AG08395 (cell line): ENCODE measurements at regions not wholly inside any gene's neighbourhood (a gene's known extent, or its start where the extent isn't known, plus 50 kb on each side); places are given as distances from the start of the nearest gene placed in this dataset.

Source experiments
- DNase-seq: peaks from one replicate; pipeline ENCODE4 v3.0.0; 2012; ENCODE audit warnings: mixed read lengths, low spot score

DNA sequence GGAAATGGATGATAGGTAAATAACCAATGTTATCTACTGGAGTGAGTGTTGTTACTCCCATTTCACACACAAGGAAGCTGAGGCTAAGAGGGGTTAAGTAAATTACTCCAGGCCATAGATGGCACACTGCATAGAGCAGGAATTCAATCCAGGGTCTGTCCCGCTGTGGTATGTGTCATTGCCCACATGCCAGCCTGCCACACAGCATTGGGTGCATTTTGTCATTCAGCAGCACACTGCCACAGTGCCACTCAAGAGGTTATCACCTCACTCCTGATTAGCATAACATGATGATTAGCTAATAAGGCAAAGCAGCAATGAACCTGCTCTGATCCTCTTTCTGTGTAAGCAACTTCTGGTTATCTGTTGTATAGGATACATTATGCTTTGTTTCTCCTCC lies 157.4 kb upstream of the CTNNB1 start:
- no peak for DNase-seq

DNA sequence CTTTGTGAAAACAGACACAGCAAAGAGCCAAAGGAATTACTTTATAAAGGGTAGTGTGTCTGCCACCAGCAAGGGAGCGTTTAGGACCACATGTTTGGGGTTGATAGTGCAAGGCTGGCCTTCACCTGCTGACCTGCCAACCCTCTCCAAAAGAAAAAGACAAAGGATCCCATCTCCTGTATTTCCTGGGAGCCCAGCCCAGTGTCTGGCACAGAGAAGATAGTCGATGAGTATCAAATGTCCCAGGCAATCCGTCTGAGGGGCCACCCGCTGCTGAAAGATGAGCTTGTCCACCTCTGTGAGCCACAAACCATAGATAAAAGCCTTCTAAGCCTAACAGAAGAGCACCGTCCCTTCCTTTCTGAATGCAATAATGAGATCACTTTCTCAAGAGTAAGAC lies 154.8 kb upstream of the CTNNB1 start:
- no peak for DNase-seq

DNA sequence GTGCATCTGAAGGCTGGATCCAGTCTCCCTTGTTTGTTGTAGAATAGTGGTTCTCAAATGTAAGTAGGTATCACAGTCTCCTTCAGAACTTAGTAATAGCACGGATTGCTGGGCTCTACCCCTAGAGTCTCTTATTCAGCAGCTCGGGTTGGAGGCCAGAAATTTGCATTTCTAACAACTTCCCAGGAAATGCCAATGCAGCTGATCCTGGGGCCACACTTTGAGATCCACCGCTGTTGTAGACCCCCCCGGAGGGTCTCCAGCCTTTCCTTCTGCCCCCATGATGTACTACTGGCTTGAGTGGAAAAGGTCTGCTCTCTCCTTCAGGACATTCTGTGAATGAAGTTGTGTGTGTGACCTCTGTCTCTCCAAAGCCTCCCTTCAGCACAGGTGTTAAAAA lies 153.8 kb upstream of the CTNNB1 start:
- no peak for DNase-seq

DNA sequence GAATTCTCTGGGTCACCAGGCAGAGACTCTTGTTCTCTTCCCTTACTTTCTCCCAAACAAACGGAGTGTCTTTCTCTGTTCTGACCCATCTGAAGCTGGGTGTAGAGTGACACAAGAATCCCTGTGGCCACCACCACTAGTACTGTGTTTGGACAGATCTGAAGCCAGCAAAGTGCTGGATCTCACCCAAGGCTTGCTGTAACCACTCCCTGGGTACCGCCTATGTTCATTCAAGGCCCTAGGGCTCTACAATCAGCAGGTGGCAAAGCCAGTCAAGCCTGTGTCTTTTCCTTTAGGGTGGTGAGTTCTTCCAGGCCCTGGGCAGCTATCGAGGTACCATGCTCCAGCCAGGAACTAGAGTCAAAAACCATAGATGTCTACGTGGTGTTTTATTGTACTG lies 149.2 kb upstream of the CTNNB1 start:
- no peak for DNase-seq

DNA sequence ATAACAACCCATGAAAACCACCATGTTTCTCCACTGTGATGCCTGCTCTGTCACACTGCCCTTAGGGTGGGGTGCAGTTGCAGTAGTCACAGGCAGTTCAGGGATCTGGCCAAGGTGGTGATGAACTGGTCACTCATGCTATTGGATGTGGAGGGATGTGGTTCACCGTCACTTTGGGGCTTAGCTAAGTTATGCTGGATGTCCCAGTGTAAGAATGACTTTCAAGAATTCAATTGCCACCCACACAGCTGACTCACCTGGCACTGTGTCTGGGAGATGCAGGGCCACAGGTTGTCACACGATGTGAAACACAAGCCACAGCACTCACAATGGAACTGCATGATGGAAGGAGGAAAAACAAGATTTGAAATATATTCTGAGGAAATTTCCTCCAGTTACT lies 146.1 kb upstream of the CTNNB1 start:
- no peak for DNase-seq

DNA sequence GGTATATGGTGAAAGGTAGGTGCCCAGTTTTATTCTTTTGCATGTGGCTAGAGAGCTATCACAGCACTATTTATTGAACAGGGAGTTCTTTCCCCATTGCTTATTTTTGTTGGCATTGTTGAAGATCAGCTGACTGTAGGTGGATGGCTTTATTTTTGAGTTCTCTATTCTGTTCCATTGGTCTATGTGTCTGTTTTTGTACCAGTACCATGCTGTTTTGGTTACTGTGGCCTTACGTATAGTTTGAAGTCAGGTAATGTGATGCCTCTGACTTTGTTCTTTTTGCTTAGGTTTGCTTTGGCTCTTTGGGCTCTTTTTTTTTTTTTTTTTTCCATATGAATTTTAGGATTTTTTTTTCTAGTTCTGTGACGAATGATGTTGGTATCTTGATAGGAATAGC lies 139.2 kb upstream of the CTNNB1 start:
- DNase-seq, result no peak

DNA sequence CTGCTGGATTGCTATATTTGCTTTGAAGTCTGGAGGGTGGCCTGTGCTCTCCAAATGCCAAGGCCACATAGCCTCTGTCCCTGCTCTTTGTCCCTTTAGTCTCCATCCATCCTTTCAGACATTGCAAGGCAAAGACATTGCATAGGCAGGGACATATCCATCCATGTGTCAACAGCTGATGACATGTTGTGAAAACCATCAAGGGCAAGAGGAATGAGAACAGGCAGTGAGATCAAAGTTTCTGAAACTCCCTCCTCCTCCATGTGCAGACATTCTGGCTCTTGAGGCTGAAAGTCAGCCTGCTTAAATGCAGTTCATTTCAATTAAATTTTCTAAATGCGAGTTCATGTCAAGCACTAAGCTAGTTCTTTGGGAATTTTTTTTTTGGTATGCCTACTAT lies 135.2 kb upstream of the CTNNB1 start:
- no peak for DNase-seq

DNA sequence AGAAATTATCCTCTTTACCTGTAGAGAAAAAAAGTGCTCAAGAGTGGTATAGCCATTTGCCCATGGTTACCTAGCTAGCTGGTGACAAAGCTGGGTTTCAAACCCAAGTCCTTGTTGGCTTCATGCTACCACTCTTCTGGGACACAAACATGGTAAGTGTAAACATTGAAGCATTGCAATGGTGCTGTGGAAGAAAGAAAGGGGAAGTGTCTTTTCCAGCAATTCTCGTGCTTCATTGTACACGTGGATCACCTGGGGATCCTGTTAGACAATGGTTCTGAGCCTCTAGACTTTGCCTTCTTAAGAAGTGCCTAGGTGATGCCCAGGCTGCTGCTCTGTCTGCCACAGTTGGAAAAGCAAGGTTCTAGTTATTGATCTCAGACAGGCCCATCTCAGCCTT lies 134.8 kb upstream of the CTNNB1 start:
- DNase-seq, result no peak

DNA sequence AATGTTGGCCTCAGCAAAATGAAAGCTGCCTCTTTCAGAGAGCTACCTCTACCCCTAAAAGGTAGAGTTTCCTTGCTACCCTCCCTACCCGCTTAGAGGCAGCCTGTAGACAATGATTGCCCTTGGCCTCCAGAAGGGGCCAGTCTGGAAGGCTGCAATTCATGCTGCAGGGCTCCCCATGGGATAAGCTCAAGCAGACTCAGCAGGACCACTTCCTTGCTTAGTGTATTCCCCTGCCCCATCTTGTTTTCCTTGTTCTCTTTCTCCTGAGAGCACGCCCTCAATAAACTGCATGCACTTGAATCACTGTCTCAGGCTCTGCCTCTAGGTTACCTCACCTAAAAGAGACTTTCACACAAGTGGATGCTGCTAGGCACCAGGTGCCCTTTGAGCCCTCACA lies 134.0 kb upstream of the CTNNB1 start:
- no peak for DNase-seq

DNA sequence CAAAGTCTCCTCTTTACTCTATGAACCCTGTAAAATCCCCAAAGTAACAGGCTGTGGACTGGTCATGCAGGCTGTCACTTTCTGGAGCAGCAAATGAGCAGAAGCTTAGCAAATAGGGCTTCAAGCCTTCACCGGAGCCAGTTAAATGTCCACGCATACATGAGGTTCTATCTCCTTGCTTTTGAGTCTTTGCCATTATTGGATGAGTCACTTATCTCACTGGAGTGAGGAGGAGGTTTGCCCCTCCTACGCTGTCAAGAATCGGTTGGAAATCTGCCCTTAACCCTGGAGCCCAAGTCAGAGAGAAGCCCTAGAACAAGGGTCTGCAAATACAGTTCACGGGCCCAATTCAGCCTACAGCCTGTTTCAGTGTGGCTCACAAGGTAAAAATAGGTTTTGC lies 126.1 kb upstream of the CTNNB1 start:
- DNase-seq, result no peak

DNA sequence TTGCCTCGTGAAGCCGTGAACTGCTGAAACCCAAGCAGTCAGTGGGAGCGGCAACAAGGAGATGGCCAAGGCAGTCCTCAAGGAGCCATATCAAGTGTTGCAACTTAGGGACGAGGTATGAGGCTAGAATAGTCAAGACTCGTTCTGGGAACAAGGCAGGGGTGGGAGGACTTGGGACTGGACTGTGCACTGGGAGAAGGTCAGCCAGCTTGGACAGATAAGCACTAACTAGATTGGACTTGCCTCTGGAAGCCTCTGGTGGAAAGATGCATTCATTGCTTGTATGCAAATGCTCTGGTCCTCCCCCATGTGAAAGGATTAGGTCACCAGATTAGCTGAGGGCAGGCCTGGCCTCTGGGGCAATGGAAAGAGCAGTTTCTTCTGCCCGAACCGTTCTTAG lies 123.3 kb upstream of the CTNNB1 start:
- DNase-seq, result no peak

DNA sequence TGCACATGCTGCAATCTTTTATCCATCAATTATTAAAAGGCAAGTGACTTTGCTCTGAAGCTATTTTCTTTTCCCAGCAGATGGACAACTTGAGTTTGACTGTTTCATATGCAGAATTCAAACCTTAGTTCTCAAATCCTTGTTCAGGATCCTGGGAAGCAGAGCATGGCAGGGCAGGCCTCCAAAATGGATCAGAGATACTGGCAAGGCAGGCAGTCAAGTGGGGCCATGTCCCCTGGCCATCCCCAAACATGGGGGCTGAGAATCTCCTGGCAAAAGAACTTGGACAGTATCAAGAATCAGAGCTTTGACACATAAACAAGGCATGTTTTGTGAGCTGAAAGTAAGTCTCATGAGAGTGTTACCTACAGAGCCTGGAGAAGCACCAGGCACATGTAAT lies 122.9 kb upstream of the CTNNB1 start:
- no peak for DNase-seq

DNA sequence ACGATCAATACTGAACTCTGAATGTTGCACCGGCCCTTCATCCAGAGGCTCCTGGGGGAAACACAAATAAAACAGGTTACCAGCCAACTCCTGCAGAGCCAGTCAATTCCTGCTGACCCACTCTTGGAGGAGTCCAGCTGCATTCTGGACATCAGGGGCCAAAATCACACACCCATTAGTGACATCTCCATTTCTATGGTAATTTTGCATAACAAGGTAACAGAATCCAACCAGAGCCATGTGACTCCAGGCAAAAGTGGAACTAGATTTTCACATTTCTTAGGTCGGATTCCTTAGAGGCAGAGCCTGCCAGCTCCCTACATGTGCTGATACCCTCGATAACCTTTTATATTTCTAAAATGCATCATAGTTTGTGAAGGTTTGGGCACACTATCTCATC lies 119.2 kb upstream of the CTNNB1 start:
- no peak for DNase-seq

DNA sequence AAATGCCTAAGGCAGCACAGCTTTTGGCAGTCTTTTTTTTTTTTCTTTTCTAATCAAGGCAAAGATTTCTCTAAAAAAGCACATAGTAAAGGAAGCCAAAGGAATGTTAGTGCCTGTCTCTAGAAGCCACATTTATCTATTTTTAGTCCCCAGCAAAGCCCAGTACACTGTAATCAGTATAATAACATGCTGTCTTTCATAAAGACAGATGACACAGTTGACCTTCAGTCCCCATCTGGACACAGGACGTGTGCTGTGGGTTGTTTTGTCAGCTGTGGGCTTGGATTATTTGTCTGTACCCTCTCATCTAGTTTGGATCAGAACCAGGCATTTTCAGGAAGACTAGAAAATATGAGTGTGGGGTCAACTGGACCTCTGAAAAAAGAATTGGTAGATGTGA lies 110.4 kb upstream of the CTNNB1 start:
- no peak for DNase-seq

DNA sequence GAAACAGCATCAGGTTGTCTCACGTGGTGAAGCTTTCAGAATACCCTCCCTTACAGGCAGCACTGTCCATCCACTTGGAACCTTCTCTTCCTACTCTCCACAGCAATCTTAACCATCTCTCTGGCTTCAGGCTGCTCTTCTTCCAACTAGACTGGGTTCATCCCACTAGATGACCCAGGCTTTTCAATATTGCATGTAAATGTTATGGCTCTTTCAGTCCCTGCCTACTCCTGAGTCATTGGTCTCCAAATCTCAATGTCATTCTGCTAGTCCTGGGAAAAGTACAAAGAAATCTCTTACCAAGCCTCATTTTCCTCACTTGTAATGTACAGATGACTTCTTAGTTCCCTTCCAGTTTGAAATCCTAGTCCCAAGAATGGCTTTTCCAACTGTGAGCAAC lies 109.7 kb upstream of the CTNNB1 start:
- DNase-seq, result no peak

DNA sequence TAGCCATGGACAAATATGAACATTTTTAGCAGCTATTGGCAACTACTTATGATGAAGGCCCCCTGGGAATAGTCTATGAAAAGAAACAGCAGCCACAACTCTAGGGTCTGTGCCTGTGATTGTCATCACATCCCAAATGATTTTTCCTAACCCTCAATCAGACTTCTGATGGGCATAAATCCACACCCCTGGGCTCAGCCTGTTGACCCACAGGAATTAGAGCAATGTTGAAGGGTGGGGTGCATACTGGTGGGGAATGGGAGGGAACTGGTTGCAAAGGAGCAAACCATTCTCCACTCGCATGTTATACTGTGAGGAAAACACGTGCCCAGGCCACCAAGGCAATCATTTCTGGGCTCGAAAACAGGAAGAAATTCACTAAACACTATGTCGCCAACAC lies 106.5 kb upstream of the CTNNB1 start:
- no peak for DNase-seq

DNA sequence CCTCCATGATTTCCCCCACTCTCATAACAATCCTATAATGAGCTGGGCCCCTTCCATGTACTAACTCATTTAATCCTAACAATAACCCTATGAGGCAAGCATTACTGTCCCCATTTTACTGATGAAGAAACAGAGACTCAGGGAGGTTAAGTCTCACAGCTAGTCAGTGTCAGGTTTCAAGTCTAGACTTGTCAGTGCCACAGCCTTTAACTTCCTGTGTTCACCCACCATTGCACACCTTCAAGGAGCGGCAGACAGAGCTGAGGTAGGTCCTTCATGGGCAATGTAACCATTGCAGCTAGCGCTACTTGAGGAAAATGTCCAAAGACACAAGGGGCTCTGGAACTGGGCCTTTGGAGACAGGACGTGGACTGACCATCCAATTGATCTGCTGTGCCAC lies 105.8 kb upstream of the CTNNB1 start:
- no peak for DNase-seq

DNA sequence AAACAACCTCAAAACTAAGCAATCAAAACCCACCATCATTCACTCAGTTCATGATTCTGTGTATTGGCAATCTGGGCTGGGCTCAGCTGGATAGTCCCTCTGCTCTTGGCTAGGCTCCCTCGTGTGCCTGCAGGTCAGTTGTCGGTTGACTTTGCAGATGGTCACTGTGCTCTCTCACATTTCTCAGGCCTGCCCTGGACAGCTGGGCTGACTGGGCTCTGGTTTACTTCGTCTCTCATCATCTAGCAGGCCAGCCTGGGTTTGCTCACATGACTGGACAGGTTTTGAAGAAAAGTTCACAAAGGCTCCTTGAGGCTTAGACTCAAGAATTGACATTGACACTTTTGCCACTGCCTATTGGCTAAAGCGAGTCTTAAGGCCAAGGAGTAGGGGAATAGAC lies 105.0 kb upstream of the CTNNB1 start:
- no peak for DNase-seq

DNA sequence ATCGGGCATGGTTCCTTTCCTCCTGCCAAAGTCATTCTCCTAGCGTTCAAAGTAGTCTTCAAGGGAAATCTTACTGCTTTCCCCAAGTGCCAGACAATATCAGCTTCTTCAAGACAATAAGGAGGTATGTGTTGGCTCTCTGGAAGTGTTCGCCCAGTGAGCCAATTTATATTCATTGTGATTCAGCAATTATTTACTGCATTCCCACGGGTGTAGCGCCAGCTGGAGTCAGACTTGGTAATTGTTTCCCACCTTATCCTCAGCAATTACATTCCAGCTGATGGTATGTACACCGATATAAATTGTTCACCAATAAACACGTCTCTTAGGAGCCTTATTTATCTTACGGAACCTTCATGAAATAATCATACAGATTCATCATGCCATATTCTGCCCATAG lies 103.6 kb upstream of the CTNNB1 start:
- no peak for DNase-seq

DNA sequence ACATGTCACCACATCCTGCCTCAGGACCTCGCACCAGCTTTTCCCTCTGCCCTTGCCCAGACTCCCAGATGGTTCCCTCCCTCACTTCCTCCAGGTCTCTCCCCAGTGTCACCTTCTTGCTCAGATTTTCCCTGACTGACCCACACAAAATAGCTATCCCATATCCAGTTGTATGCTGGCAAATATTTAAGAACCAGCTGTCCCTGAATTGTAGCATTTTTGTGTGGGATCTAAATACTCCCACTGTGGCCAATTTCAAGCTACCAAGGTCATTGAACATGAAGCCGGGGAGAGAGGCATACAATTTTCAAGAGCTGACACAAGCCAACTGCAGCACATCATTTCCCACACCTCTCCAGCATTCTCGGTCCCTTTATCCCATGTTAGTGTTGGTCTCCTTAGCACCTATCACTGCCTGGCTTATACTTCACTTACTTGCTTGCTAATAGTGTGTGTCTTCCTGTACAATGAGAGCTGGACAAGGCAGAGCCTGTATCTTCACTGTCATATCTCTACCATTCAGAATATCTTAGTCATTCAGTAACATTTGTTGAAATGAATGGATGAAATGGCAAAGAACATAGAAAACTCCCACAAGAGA lies 101.3 kb upstream of the CTNNB1 start:
- no peak for DNase-seq

DNA sequence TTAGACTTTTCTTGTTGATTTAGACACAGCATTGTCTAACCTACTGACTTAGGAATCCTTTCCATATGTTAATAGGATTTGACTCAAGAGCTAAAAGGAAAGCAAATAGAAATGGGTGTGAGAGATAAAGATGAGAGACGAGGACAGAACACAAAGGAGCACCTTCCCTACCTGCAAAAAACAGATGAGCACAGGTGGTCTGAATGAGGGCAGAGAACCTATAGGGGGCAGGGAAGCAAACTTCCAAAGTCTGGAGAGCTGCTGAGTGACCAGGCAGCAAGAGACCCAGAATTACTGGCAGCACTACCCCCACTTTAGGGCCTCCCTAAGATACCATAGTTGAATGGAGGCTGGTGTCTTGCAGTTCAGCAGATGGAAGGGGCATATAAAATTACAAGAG lies 98.1 kb upstream of the CTNNB1 start:
- DNase-seq, result no peak

DNA sequence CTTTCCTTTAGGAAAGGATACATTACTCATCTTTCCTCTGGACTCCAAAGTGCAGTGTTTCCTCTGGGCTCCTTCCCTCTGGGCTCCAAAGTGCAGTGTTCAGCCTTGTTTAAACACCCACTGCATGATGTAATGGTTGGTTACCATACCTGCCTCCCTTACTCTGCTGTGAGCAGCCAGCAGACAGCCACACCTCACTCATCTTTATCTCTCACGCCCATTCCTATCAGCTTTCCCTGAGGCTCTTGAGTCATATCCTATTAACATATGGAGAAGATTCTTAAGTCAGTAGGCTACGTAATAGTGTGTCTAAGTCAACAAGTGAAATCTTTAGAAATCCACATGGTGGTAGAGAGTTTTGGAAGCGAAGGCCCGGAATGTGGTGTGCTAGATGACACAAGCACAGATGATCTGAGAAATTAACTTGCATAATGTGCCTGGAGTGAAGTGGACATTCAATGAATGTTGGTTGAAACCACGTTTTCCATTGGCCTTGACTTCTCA lies 97.2 kb upstream of the CTNNB1 start:
- DNase-seq, result no peak

DNA sequence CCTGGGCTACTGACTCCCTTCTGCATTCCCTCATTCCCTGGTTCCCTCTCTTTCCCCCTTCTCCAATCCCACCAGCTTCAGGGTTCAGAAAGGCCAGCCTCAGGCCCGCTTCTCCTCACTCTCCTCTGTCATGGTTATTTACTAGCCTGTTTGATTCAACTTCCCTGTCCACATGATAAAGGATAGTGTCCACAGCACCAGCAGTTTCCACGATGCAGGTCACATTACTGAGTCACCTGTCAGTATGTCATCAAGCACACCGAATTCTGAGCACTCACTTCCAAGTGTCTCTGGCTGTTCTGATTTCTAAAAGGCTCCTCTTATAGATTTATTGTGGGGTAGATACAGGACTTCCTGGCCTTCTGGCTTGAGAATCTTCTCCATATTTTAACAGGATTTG lies 96.6 kb upstream of the CTNNB1 start:
- DNase-seq, result no peak

DNA sequence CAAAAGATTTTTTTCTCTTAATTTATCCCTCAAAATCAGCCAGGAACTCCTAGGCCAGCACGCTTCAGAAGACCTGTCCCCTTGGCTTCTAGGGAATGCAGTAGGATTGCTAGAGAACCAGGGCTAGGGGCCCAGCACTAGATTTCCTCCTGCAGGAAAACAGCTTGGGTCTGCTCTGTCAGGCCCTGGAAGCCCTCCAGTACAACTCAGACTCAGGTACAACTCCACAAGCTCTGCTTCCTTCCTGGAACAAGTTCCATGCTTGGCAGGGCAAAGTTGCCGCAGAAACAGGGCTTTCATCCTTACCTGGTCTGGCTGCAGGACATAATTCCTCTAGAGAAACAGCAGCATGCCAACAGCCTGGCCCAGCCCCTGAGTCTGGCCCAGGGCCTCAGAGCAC lies 96.1 kb upstream of the CTNNB1 start:
- no peak for DNase-seq

DNA sequence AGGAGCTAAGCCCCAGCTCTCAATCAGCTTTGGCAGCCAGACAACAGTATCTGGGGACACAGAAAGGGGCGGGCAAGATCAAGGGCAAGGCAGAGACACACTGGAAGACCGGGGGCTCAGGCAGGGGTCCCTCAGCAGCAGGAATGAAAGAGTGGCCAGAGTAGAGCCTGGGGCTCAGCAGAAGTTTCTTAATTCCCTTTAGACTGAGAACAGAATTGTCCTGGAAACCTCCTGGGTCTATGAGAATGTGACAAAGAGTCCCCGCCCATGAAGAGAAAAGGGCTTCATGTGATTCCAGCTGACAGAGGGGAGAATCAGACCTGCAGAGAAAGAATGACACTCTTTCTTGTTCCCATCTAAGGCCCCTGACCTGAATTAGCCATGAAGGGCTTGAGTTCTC lies 95.2 kb upstream of the CTNNB1 start:
- no peak for DNase-seq
